HCT116 (cell line): ENCODE measurements at regions not wholly inside any gene's neighbourhood (a gene's known extent, or its start where the extent isn't known, plus 50 kb on each side); places are given as distances from the start of the nearest gene placed in this dataset.

Experiments used
- CEBPB ChIP-seq: IDR thresholded peaks from 2 replicates; pipeline ENCODE4 v1.6.1; 2012; ENCODE audit warnings: low read depth
- EGR1 ChIP-seq: IDR thresholded peaks from 2 replicates; pipeline ENCODE4 v1.6.1; 2012; ENCODE audit warnings: low read depth
- EZH2 ChIP-seq: fragments of 200-600 bp; sonication (generic); IDR thresholded peaks from 2 replicates; pipeline ENCODE4 v1.6.1; 2017; ENCODE audit warnings: antibody characterized with exemption, mixed run types
- EZH2phosphoT487 ChIP-seq: fragments of 200-600 bp; IDR thresholded peaks from 2 replicates; pipeline ENCODE4 v1.6.1; 2018; ENCODE audit warnings: antibody characterized with exemption, borderline replicate concordance
- MAX ChIP-seq: IDR thresholded peaks from 2 replicates; pipeline ENCODE4 v1.6.1; 2012
- POLR2A ChIP-seq: IDR thresholded peaks from 2 replicates; pipeline ENCODE4 v1.7.0; 2011; ENCODE audit warnings: borderline replicate concordance; ENCODE audit not compliant: insufficient read depth, insufficient read length; ENCODE audit errors: extremely low read depth
- RAD21 ChIP-seq: IDR thresholded peaks from 2 replicates; pipeline ENCODE4 v1.6.1; 2012; ENCODE audit warnings: low read depth, mild to moderate bottlenecking
- SP1 ChIP-seq: IDR thresholded peaks from 2 replicates; pipeline ENCODE4 v1.6.1; 2012; ENCODE audit warnings: low read depth
- TCF7L2 ChIP-seq: IDR thresholded peaks from 2 replicates; pipeline ENCODE4 v1.7.0; 2011; ENCODE audit warnings: borderline replicate concordance, inconsistent platforms; ENCODE audit not compliant: insufficient read depth, insufficient read length; ENCODE audit errors: extremely low read depth
- YY1 ChIP-seq: IDR thresholded peaks from 2 replicates; pipeline ENCODE4 v1.6.1; 2011; ENCODE audit warnings: low read length, low read depth, moderate library complexity, mild to moderate bottlenecking; ENCODE audit not compliant: insufficient replicate concordance; ENCODE audit errors: extremely low read depth
- ZNF274 ChIP-seq: fragments of 200-500 bp; sonication (Bioruptor generic); IDR thresholded peaks from 2 replicates; pipeline ENCODE4 v1.6.1; 2014; ENCODE audit warnings: mild to moderate bottlenecking, low read depth, low read length, inconsistent platforms
- TF ChIP-seq, protein P1 (sequence below), 3 experiments: fragments of 200-600 bp in 1 of 3; sonication (generic) in 1 of 3; IDR thresholded peaks in 2 of 3; conservative IDR thresholded peaks in 1 of 3; 2 replicates each; pipeline ENCODE4 v1.5.1; 2012 to 2017; ENCODE audit warnings: low read depth in 2 of 3, low read length in 2 of 3, antibody characterized with exemption in 1 of 3, borderline replicate concordance in 1 of 3, control low read depth in 1 of 3, mild to moderate bottlenecking in 1 of 3, mixed read lengths in 1 of 3, mixed run types in 1 of 3, moderate library complexity in 1 of 3; ENCODE audit not compliant: insufficient read depth in 1 of 3

DNA sequence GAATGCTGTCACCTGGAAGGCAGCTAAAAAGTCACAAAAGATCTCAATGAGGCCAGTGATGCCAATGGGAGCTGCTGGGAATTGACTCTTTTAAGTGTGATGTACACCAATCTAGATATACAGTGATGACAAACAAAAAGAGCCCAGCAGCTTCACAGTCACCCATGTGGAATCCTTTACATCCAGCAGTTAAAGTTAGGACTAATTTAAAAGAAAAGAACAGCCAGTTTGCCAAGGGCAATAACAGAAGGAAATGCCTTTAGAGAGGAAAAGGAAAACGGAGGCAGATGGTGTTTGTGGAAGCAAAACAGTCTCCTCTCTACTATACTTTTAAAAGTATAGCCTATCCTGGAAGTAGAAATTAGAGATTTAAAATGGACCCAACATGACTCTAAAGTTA lies 873.5 kb downstream of the EPHA7 start:
- TF ChIP-seq EZH2phosphoT487 (no peak), YY1 (no peak), ZNF274 (no peak), POLR2A (no peak), CEBPB (no peak), MAX (no peak), RAD21 (no peak), TCF7L2 (no peak), EGR1 (no peak), EZH2 (no peak), SP1 (no peak)
- TF ChIP-seq, protein P1, sequence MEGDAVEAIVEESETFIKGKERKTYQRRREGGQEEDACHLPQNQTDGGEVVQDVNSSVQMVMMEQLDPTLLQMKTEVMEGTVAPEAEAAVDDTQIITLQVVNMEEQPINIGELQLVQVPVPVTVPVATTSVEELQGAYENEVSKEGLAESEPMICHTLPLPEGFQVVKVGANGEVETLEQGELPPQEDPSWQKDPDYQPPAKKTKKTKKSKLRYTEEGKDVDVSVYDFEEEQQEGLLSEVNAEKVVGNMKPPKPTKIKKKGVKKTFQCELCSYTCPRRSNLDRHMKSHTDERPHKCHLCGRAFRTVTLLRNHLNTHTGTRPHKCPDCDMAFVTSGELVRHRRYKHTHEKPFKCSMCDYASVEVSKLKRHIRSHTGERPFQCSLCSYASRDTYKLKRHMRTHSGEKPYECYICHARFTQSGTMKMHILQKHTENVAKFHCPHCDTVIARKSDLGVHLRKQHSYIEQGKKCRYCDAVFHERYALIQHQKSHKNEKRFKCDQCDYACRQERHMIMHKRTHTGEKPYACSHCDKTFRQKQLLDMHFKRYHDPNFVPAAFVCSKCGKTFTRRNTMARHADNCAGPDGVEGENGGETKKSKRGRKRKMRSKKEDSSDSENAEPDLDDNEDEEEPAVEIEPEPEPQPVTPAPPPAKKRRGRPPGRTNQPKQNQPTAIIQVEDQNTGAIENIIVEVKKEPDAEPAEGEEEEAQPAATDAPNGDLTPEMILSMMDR (IDR thresholded peaks at IDR 0.05 in 2 of 3, conservative IDR thresholded peaks at IDR 0.05 in 1 of 3; ENCODE audit: borderline replicate concordance in 1 of 3, insufficient read depth in 1 of 3, low read depth in 2 of 3, low read length in 2 of 3), result no peak
